Limb (tissue), 2 donors: ENCODE measurements at regions not wholly inside any gene's neighbourhood (a gene's known extent, or its start where the extent isn't known, plus 50 kb on each side); places are given as distances from the start of the nearest gene placed in this dataset.
"Not testable (repeated sequence)": the region's sequence is repeated elsewhere in the genome, so short reads cannot be mapped to it uniquely, and the experiment has no call there.

ENCODE experiments used
- DNase-seq, 2 donors: peaks; one replicate each; pipeline ENCODE4 v3.0.0-alpha.2; 2016; ENCODE audit errors: extremely low spot score in 2 of 2

GRCh38 chr15:96151749-96152148, 178.8 kb upstream of the NR2F2 start:
- DNase-seq: not testable (repeated sequence)

DNA sequence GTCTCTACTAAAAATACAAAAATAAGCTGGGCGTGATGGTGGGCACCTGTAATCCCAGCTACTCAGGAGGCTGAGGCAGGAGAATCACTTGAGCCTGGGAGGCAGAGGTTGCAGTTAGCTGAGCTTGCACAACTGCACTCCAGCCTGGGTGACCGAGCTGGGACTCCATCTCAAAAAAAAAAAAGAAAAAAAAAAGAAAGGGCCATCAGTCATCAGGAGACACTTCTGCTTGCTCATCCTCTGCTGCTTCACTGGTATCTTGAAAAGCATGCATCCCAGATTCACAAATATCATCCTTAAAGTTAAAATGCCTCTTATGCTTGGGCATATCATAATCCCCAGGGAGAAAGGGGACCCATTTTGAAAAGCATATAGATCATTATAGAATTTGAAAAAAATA, 176.6 kb upstream of the NR2F2 start:
- no peak for DNase-seq

- DNase-seq: peak in 1 of 2 donors; percentile 66
These were observed 171.6 kb upstream of the NR2F2 start for GRCh38 chr15:96158938-96159337.

- DNase-seq: peak; percentile 71 to 72
These were observed 170.2 kb upstream of the NR2F2 start for GRCh38 chr15:96160269-96160668.

GRCh38 chr15:96160800-96161199, 169.7 kb upstream of the NR2F2 start:
- no peak for DNase-seq

DNA sequence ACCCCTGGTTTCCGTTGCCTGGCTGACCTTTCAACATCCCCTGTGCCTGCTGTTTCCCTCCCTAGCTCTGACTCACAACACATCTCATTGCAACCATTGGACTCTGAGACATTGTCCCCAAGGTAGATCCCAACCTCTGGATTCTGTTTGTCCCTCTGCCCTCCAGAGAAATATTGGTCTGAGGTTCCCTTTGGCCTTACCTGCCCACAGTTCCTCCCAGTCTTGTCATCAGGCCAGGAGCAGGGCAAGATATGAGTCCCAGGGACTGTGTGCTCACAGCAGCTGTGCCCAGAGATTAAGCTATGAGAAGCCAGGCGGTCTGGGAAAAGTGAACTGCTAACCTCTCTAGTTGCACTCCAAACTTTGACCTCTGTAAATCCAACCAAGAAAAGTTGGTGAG, 168.2 kb upstream of the NR2F2 start:
- no peak for DNase-seq

DNA sequence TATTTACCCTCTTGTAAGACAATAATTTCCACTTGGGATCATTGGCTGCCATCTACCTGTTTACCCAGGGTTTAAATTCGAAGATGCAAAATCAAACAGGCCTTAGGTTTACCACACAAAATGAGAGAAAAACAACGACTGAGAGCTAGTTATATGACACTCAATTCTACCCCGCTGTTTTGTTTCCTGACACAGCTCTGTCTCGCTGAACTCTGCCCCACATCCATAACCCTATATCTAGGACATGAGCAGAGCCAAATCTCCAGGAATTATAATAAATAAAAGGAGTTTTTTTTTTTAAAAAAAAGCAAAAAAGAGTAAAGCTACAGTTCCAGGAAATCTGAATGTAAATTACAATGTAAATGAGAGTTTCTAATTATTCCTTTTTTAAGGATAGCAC, 165.4 kb upstream of the NR2F2 start:
- no peak for DNase-seq

GRCh38 chr15:96165775-96166174, 164.7 kb upstream of the NR2F2 start:
- DNase-seq: no peak

DNA sequence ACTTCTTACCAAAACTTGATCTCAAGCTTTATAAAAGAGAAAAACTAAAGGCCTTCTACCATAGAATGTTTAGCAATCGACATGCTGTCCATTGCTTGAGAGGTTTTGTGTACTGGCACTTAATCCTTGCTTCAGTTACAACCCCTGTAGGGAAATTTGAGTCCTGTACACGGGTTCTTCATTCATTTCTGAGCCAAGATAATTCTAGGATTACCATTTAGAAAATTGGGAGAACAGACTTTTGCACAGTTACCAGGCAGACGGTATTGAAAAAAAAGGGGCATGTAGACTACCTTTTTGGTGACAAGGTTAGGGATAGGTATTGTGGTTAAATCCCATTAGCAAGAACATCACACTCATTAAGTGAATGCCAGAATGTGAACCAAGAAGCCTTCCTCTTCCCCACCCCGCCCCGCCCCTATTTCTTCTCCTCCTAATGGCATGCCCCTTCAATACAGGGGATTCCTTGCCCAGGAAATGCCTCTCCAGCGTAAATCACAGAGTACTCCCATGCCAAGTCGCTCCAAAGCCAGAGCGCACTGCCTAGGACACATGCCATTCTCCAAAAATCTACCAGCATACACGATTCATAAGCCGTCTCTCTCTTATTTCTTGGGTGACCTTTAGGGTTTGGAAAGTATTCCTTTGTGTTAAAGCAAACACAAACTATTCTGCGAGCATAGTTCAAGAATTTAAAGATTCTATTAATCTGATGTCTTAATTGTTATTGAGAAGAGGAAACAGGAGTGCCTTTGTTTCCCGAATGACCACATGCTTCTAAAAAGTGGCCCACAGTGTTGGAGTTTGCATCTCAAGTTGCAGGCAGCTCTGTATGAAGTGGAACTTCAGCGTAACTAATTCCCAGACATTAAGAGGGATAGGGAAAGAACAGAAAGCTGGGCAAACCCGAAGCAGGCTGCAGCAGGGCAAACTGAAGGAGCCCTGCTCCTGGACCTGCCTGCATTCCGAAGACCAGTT, 164.0 kb upstream of the NR2F2 start:
- no peak for DNase-seq

DNA sequence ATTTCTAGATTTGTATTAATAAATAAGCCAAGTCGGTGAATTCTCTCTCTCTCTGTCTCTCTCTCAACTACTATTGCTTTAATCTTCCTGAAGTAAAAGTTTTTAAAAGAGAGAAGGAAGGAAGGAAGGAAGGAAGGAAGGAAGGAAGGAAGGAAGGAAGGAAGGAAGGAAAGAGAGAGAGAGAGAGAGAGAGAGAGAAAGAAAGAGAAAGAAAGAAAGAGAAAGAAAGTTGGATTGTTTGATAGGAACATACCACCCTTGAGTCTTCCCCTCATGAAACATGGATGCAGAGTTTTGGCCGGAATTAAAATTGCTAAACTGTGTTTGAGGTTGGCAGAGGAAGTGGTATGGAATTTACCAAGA, 159.9 kb upstream of the NR2F2 start:
- not testable (repeated sequence) for DNase-seq

DNA sequence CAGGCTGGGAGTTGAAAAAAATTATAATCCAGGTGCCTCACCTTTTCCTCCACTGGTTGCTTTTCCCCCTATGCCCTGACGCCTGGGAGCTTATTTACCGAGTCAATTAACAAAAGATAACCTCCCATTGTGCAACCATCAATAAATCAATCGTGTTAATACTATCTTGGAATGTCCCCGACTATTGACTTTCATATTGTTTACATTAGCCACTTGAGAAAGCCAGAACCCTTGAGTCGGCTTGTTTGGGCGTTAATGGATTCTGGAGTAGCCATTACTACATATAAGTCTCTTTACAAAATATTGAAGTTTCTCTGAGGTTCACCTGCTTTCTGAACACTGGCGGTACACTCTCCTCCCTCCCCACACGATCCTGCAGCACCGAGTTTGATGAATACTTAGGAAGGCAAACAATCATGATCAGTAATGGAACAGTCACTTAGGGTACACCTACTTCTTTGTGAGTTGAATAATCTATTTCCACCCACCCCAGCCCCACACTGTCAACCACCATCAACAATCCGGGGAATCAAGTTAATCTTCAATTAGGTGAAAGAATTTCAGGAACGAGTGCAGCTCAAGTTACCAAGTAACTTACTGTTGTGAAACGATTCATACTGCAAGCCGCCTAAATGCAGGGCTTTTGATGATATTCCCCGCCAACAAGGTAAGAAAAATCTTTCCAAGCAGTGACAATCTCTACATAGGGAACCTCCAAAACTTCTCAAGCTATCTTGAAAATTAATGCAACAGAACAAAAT, 159.3 kb upstream of the NR2F2 start:
- no peak for DNase-seq

DNA sequence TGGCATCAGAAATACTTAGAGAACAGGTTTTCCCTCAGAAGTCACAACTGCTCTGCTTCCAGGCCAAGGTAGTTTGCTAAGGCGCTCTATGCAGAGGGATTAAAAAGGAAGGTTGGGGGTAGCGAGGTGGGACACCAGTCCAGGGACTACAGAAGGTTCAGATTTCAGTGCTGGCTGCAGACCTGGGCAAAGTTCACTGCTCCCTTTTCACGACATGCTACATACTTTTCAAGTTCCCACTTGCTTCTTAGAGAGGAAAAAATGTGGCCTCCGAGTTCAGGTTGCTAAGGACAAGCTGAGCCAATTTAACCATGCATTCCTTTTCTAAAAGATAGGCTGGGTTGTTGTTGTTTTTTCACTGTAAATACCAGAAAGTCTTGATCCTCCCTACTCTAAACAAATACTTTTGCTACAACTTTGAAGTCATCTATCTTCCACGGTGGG, 158.6 kb upstream of the NR2F2 start:
- DNase-seq: no peak

DNA sequence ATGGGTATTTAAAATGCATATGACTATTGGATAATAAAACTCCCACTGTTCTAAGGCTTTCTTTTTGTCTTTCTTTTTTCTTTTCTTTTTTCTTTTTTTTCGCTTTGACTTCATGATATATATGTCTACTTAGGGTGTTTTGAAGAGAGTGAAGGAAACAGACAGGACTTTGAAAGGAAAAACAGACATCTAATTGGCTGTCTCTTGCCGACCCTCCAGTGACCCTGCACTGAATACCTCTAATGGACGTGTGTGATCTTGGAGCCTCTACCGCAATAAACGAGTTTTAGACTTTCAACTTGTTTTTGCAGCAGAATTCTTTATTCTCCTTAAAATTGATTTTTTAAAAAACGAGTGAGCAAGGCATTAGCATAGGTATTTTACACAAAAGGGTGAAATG, 158.1 kb upstream of the NR2F2 start:
- no peak for DNase-seq

GRCh38 chr15:96176831-96177230, 153.7 kb upstream of the NR2F2 start:
- DNase-seq: no peak

- no peak for DNase-seq
These were observed 153.2 kb upstream of the NR2F2 start for GRCh38 chr15:96177279-96177678.

DNA sequence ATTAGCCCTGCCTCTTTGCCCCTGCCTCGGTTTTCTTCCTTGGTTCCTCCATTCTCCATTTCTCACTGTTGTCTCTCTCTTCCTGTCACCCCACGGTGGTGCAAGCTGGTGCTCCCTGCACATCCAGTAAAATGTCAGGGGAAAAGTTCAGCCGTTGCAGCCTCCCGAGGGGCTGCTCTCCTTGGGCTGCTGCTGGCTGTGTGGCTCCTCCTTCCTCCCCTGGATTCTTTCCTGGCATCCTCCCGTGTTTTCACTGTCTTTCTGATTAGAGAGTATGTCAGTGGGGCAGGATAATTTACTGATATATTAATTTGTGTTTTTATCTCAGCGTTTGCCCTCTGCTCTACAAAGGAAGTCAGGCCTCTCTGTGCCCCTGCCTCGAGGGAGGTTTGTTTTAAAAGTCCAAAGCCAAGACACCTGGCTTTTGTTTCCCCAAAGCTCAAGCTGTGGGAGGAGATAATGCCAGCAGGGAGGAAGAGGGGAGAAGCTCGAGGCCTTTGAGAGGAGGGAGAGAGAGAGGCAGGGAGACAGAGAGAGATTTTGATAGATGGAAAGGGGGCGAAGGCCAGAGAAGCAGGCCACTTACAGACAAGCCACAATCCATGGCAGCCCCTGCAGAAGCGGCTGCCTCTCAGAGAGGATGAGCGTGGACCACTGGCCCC, 150.3 kb upstream of the NR2F2 start:
- DNase-seq: no peak

DNA sequence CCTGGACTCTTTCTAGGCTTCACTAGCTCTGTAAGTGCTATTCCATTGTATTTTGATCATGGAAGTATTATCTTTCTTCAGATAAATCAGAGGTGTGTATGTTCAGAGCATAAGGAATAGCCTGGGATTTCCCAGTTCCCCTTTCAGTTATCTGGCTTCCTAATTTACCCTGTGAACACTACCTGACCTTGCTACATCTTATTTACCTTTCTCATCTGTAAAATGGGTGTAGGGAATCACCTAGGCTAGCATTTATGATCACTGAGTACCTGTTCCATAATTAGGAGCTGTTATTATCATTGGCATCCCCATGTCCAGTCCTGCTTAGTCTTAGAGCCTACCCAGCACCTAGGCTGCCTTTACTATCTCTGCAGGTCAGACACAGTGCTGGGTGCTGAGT, 149.3 kb upstream of the NR2F2 start:
- no peak for DNase-seq

DNA sequence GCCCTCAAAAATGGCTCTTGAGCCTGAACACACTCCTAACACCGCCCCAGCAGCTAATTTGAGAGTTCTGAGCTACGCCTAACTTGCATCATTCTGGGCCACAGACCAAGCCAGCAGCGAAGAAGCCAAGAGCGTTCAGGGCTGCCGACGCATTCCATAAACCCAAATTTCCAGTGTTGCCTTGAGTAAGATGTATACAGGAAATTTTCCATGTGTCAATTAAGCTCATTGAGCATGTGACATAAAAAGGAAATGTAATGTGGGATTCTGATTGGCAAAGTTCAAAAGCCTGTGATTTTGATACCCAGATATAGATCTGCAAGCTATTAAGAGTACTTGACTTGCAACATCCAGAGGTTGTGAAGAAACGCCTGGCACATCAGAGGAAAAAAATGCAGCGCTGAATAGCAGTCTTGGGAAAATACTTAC, 148.6 kb upstream of the NR2F2 start:
- peak; percentile 75 to 80 for DNase-seq

DNA sequence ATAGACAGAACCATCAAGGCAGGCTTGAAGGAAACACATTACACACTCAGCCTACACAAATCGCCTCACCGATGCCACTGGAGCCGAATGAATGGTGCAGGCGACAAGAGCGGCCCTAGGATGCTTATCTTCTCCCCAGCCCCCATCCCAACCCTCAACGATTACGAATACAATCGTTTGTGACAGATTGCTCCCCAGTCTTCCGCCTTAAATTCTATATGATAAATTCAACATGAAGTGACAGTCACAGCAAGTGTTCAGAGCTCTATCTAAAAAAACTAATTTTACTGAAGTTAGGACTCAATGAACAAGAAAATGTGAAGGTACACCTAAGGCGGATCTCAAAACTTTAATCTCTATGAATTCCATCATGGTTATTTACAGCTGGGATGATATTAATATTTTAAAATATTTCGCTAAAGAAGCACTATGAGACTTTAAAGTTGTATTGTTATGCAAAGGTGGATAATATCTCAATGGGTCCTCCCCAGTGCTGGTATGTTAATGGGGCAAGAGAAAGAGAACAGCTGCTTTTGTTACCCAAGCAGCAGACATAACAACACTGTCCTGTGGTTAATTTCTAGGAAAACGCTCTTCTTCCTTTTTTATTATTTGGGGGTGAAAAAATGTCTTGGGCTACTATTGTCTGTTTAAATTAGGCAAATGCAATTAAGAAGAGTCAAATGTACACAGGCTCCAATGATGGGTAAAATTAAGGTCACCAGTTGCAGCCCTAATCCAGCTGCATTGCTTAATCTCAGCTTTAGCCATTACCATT, 147.6 kb upstream of the NR2F2 start:
- no peak for DNase-seq

DNA sequence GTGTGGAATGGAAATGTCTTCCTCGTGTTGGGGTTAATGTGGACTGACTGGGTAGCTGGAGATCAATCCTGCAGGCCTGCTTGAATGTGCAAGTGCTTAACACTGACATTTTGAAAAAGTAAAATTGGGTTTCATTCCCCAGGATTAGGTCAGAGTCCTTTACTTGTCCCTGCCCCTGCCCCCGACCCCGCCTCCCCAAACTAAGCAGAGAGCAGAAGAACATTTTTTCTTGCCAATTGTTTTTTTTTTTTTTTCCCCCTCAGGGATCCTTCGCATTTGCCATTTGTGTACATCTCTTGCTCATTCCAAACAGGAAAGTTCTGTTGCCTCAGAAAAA, 147.0 kb upstream of the NR2F2 start:
- no peak for DNase-seq

DNA sequence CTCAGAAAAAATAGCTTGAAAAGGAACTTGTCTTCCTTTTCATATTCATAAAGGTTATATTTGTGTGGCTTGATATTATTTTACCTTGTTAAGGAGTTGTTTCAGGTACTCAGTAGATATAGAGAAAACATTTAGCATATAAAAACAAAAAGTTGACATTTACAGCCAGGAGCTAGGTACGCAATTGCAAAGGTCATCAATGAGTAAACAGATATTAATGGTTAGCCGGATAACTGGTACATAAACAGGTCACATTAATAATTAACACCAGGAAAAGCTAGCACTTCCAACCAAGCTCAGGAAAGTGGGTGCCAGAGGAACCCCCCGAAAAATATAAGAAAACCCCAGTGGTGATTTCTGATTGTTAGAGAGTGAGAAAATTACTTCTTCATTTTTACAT, 146.6 kb upstream of the NR2F2 start:
- no peak for DNase-seq
